Mesodermal cell (in vitro differentiated cells): ENCODE measurements at regions not wholly inside any gene's neighbourhood (a gene's known extent, or its start where the extent isn't known, plus 50 kb on each side); places are given as distances from the start of the nearest gene placed in this dataset.
"Not testable (repeated sequence)": the region's sequence is repeated elsewhere in the genome, so short reads cannot be mapped to it uniquely, and the experiment has no call there.

Source experiments
- H3K27ac ChIP-seq: 2 replicates; pipeline ENCODE4 v1.7.0; 2013; ENCODE audit warnings: mild to moderate bottlenecking, low read depth, low read length, moderate library complexity; ENCODE audit not compliant: severe bottlenecking
- H3K36me3 ChIP-seq: 2 replicates; pipeline ENCODE4 v1.7.1; 2013; ENCODE audit warnings: mild to moderate bottlenecking, low read length, moderate library complexity; ENCODE audit not compliant: control insufficient read depth, insufficient read depth
- H3K4me1 ChIP-seq: one replicate; pipeline ENCODE4 v1.7.1; 2013; ENCODE audit warnings: mild to moderate bottlenecking, low read length; ENCODE audit not compliant: insufficient read depth, control insufficient read depth, poor library complexity, severe bottlenecking
- H3K4me3 ChIP-seq: 2 replicates; pipeline ENCODE4 v1.7.0; 2013; ENCODE audit warnings: low read length, control low read depth, mild to moderate bottlenecking; ENCODE audit not compliant: insufficient read depth, poor library complexity, severe bottlenecking; ENCODE audit errors: extremely low read depth
- H3K9me3 ChIP-seq: 2 replicates; pipeline ENCODE4 v1.7.1; 2013; ENCODE audit warnings: mild to moderate bottlenecking, low read length, moderate library complexity; ENCODE audit not compliant: control insufficient read depth
- WGBS, 2 experiments: methylation state at CpG; one replicate each; pipeline ENCODE4 v1.1.5; 2013; ENCODE audit warnings: missing lambda C conversion rate in 2 of 2; ENCODE audit not compliant: insufficient coverage in 2 of 2; 5-methylcytosine and 5-hydroxymethylcytosine counted together

GRCh38 chr18:40119581-40119980, 1835.5 kb upstream of the PIK3C3 start:
- H3K4me3 ChIP-seq, H3K36me3 ChIP-seq, H3K27ac ChIP-seq, H3K9me3 ChIP-seq, H3K4me1 ChIP-seq: not testable (repeated sequence)
- WGBS, 2 experiments = 82 to 88% methylated on average over 9 to 10 of the region's 10 CpGs

- H3K27ac ChIP-seq = no peak overlapping the region
- H3K4me3 ChIP-seq = no peak overlapping the region
- WGBS, 2 experiments = 88% methylated on average over 1 of the region's 3 CpGs; no CpG with 5 or more reads in 1 of the 2 experiments
- H3K4me1 ChIP-seq = no peaks in the 10 kb centered on the region
- H3K9me3 ChIP-seq = no peaks in the 10 kb centered on the region
- H3K36me3 ChIP-seq = no peaks in the 10 kb centered on the region
These were observed 1844.6 kb upstream of the PIK3C3 start for GRCh38 chr18:40110455-40110854.

- Histone ChIP-seq H3K27ac (no peak overlapping the region), H3K4me1 (no peaks in the 10 kb centered on the region), H3K9me3 (no peaks in the 10 kb centered on the region), H3K4me3 (no peak overlapping the region), H3K36me3 (no peaks in the 10 kb centered on the region)
- WGBS, 2 experiments = 81 to 86% methylated on average over 1 to 2 of the region's 2 CpGs
These were observed 1845.6 kb upstream of the PIK3C3 start for GRCh38 chr18:40109252-40110049.

- no peaks in the 10 kb centered on the region for H3K9me3 ChIP-seq
- no peaks in the 10 kb centered on the region for H3K36me3 ChIP-seq
- no peaks in the 10 kb centered on the region for H3K4me1 ChIP-seq
- no peak overlapping the region for H3K27ac ChIP-seq
- WGBS, 2 experiments = 80 to 82% methylated on average over 1 to 2 of the region's 5 CpGs
- H3K4me3 ChIP-seq = no peak overlapping the region
These were observed 1846.4 kb upstream of the PIK3C3 start for GRCh38 chr18:40108596-40108995.

- Histone ChIP-seq H3K9me3 (no peaks in the 10 kb centered on the region), H3K36me3 (no peaks in the 10 kb centered on the region), H3K4me3 (no peak overlapping the region), H3K4me1 (no peaks in the 10 kb centered on the region), H3K27ac (no peak overlapping the region)
These were observed 1852.1 kb upstream of the PIK3C3 start for GRCh38 chr18:40102903-40103302.

- Histone ChIP-seq H3K4me3 (no peak overlapping the region), H3K27ac (no peak overlapping the region), H3K4me1 (no peaks in the 10 kb centered on the region), H3K9me3 (no peaks in the 10 kb centered on the region), H3K36me3 (no peaks in the 10 kb centered on the region)
- 83% methylated on average over 1 of the region's 2 CpGs; no CpG with 5 or more reads in 1 of the 2 experiments for WGBS, 2 experiments
These were observed 1855.4 kb upstream of the PIK3C3 start for GRCh38 chr18:40099641-40100040.

GRCh38 chr18:40096675-40097074, 1858.4 kb upstream of the PIK3C3 start:
- H3K9me3 ChIP-seq = no peaks in the 10 kb centered on the region
- no peaks in the 10 kb centered on the region for H3K4me1 ChIP-seq
- WGBS, 2 experiments = no CpG with 5 or more reads among the region's 3 CpGs
- no peak overlapping the region for H3K4me3 ChIP-seq
- no peak overlapping the region for H3K27ac ChIP-seq
- H3K36me3 ChIP-seq = no peaks in the 10 kb centered on the region

GRCh38 chr18:40094441-40094840, 1860.6 kb upstream of the PIK3C3 start:
- no peaks in the 10 kb centered on the region for H3K36me3 ChIP-seq
- no peaks in the 10 kb centered on the region for H3K9me3 ChIP-seq
- H3K4me1 ChIP-seq = no peaks in the 10 kb centered on the region
- no peak overlapping the region for H3K27ac ChIP-seq
- WGBS, 2 experiments = 38 to 40% methylated on average over 2 of the region's 2 CpGs
- H3K4me3 ChIP-seq = no peak overlapping the region

GRCh38 chr18:40088130-40088529, 1866.9 kb upstream of the PIK3C3 start:
- no peak overlapping the region for H3K27ac ChIP-seq
- H3K4me3 ChIP-seq = no peak overlapping the region
- no peaks in the 10 kb centered on the region for H3K36me3 ChIP-seq
- no peaks in the 10 kb centered on the region for H3K9me3 ChIP-seq
- no peaks in the 10 kb centered on the region for H3K4me1 ChIP-seq
- WGBS, 2 experiments = 81 to 89% methylated on average over 2 of the region's 3 CpGs

- Histone ChIP-seq H3K36me3 (no peaks in the 10 kb centered on the region), H3K4me3 (no peak overlapping the region), H3K27ac (no peak overlapping the region), H3K9me3 (no peaks in the 10 kb centered on the region), H3K4me1 (no peaks in the 10 kb centered on the region)
- WGBS, 2 experiments = no CpG with 5 or more reads among the region's 2 CpGs
These were observed 1875.2 kb upstream of the PIK3C3 start for GRCh38 chr18:40079786-40080185.

- no peak overlapping the region for H3K4me3 ChIP-seq
- H3K9me3 ChIP-seq = no peaks in the 10 kb centered on the region
- H3K4me1 ChIP-seq = no peaks in the 10 kb centered on the region
- H3K27ac ChIP-seq = no peak overlapping the region
- H3K36me3 ChIP-seq = no peaks in the 10 kb centered on the region
- 100% methylated on average over 1 of the region's 2 CpGs for WGBS, 2 experiments
These were observed 1879.4 kb upstream of the PIK3C3 start for GRCh38 chr18:40075616-40076015.
